HK-2 (cell line): ENCODE measurements at regions not wholly inside any gene's neighbourhood (a gene's known extent, or its start where the extent isn't known, plus 50 kb on each side); places are given as distances from the start of the nearest gene placed in this dataset.

Source experiments
- DNase-seq: peaks from one replicate; pipeline ENCODE4 v3.0.0-alpha.2; 2018; ENCODE audit not compliant: unreplicated experiment

- DNase-seq = no peak
These were observed 103.8 kb downstream of the LYPLAL1 start for GRCh38 chr1:219277304-219278105.

GRCh38 chr1:219276049-219276738 lies 102.5 kb downstream of the LYPLAL1 start:
- no peak for DNase-seq

GRCh38 chr1:219273088-219273686 lies 99.5 kb downstream of the LYPLAL1 start:
- no peak for DNase-seq

GRCh38 chr1:219271818-219272535 lies 98.3 kb downstream of the LYPLAL1 start:
- DNase-seq = no peak

- no peak for DNase-seq
These were observed 95.5 kb downstream of the LYPLAL1 start for GRCh38 chr1:219269171-219269570.

- no peak for DNase-seq
These were observed 92.8 kb downstream of the LYPLAL1 start for GRCh38 chr1:219266524-219266923.

- DNase-seq = no peak
These were observed 91.4 kb downstream of the LYPLAL1 start for GRCh38 chr1:219265026-219265515.

- DNase-seq = no peak
These were observed 90.9 kb downstream of the LYPLAL1 start for GRCh38 chr1:219264561-219264960.
